OCI-LY7 (cell line): ENCODE measurements at regions not wholly inside any gene's neighbourhood (a gene's known extent, or its start where the extent isn't known, plus 50 kb on each side); places are given as distances from the start of the nearest gene placed in this dataset.

Experiments
- BruUV-seq: library from RNA; stranded (reverse); fragments of 400-500 nt; replicated peaks from 2 replicates; lab custom pipeline; 2021; lab: Mats Ljungman, UMichigan
- CTCF ChIA-PET: fragments of 300-600 bp; sonication (Branson Sonifier 250); formaldehyde crosslinking; loops from one replicate; lab custom pipeline; 2022; ENCODE audit warnings: antibody characterized with exemption; ENCODE audit not compliant: unreplicated experiment; lab: Charles Lee
- POLR2A ChIA-PET: fragments of 300-600 bp; sonication (Branson Sonifier 250); formaldehyde crosslinking; loops from one replicate; lab custom pipeline; 2022; ENCODE audit warnings: antibody characterized with exemption; lab: Charles Lee
- DNase-seq: peaks from one replicate; pipeline ENCODE4 v3.0.0-alpha.2; 2015; ENCODE audit warnings: low spot score
- H2AFZ ChIP-seq: fragments of 200-600 bp; sonication (generic), shearing (Covaris generic); 2 replicates; pipeline ENCODE4 v1.6.1; 2014; ENCODE audit warnings: mild to moderate bottlenecking, antibody characterized with exemption, low read length, moderate library complexity
- H3K27ac ChIP-seq: fragments of 200-600 bp; sonication (generic); 2 replicates; pipeline ENCODE4 v1.5.1; 2014; ENCODE audit warnings: mixed run types, low read depth, mild to moderate bottlenecking, moderate library complexity, low read length, inconsistent platforms; ENCODE audit not compliant: poor library complexity, severe bottlenecking
- H3K36me3 ChIP-seq: fragments of 200-600 bp; sonication (generic); 2 replicates; pipeline ENCODE4 v1.6.1; 2014; ENCODE audit warnings: mild to moderate bottlenecking, antibody characterized with exemption, low read length, moderate library complexity, mixed read lengths; ENCODE audit not compliant: insufficient read depth
- H3K4me1 ChIP-seq: fragments of 200-600 bp; sonication (generic); 2 replicates; pipeline ENCODE4 v1.5.1; 2014; ENCODE audit warnings: mild to moderate bottlenecking, low read length; ENCODE audit not compliant: insufficient read depth, poor library complexity, severe bottlenecking
- H3K4me2 ChIP-seq: fragments of 200-600 bp; sonication (generic); 2 replicates; pipeline ENCODE4 v1.6.1; 2014; ENCODE audit warnings: mild to moderate bottlenecking, low read length
- H3K4me3 ChIP-seq: fragments of 200-600 bp; sonication (generic); 2 replicates; pipeline ENCODE4 v1.5.1; 2014; ENCODE audit warnings: mild to moderate bottlenecking, low read depth, low read length; ENCODE audit not compliant: poor library complexity, severe bottlenecking
- H3K79me2 ChIP-seq: fragments of 200-600 bp; sonication (generic); 2 replicates; pipeline ENCODE4 v1.6.1; 2016; ENCODE audit warnings: low read depth, mild to moderate bottlenecking, low read length, moderate library complexity, mixed read lengths; ENCODE audit not compliant: insufficient read depth
- H3K9me2 ChIP-seq: fragments of 200-600 bp; sonication (generic); 2 replicates; pipeline ENCODE4 v1.6.1; 2016; ENCODE audit warnings: mild to moderate bottlenecking, low read length, mixed read lengths; ENCODE audit not compliant: insufficient read depth
- H3K9me3 ChIP-seq: fragments of 200-600 bp; sonication (generic); 2 replicates; pipeline ENCODE4 v1.6.1; 2014; ENCODE audit warnings: mild to moderate bottlenecking, mixed run types, low read length, mixed read lengths
- H4K20me1 ChIP-seq: fragments of 200-600 bp; sonication (generic); 2 replicates; pipeline ENCODE4 v1.6.1; 2014; ENCODE audit warnings: mild to moderate bottlenecking, antibody characterized with exemption, low read length, moderate library complexity, mixed read lengths; ENCODE audit not compliant: insufficient read depth
- CTCF ChIP-seq: fragments of 200-600 bp; sonication (generic); conservative IDR thresholded peaks from 2 replicates; pipeline ENCODE4 v1.5.1; 2014; ENCODE audit warnings: mild to moderate bottlenecking, antibody characterized with exemption, low read length, moderate library complexity, mixed read lengths
- EZH2phosphoT487 ChIP-seq: fragments of 200-600 bp; sonication (generic); IDR thresholded peaks from 2 replicates; pipeline ENCODE4 v1.6.1; 2018; ENCODE audit warnings: low read depth, borderline replicate concordance, mild to moderate bottlenecking, mixed run types, antibody characterized with exemption, low read length, moderate library complexity, mixed read lengths
- intact Hi-C: fragments of 100-400 bp; cut with micrococcal nuclease; formaldehyde crosslinking; loops from one replicate; pipeline ENCODE4 v1.10.0; 2022; ENCODE audit not compliant: unreplicated experiment

- H3K79me2 ChIP-seq: no peaks in the 10 kb centered on the region
These were observed 98.2 kb upstream of the CHD2 start for GRCh38 chr15:92801774-92802464.

GRCh38 chr15:92803536-92803851 lies 96.6 kb upstream of the CHD2 start:
- intact Hi-C loops: no loop called here
- no peak overlapping the region for H3K4me3 ChIP-seq
- H3K9me2 ChIP-seq: no peaks in the 10 kb centered on the region
- DNase-seq: no peak
- H2AFZ ChIP-seq: no peak overlapping the region
- peaks cover 9% of the 10 kb centered on the region; the same call in 1 of the 2 replicates for H3K79me2 ChIP-seq
- POLR2A ChIA-PET: interaction anchor here (0.7 to 1.3 kb wide), 2 partner anchors 77 to 117 kb away, joined by 3 read pairs; no protein-coding TSS in a partner anchor
- no peaks in the 10 kb centered on the region for H4K20me1 ChIP-seq
- TF ChIP-seq CTCF: no peak
- no peaks in the 10 kb centered on the region for H3K9me3 ChIP-seq
- peaks cover 29% of the 10 kb centered on the region for H3K4me1 ChIP-seq
- BruUV-seq: no TSS peak
- no peak overlapping the region for H3K4me2 ChIP-seq
- H3K36me3 ChIP-seq: no peaks in the 10 kb centered on the region
- H3K27ac ChIP-seq: no peak overlapping the region
- CTCF ChIA-PET: no interaction called here

More at GRCh38 chr15:92801774-92802464, 98.2 kb upstream of the CHD2 start:
- CTCF ChIA-PET: no interaction called here
- Histone ChIP-seq H3K4me1 (peaks cover 28% of the 10 kb centered on the region), H3K9me3 (no peaks in the 10 kb centered on the region), H4K20me1 (no peaks in the 10 kb centered on the region), H3K4me3 (no peak overlapping the region), H3K36me3 (no peaks in the 10 kb centered on the region), H3K9me2 (no peaks in the 10 kb centered on the region), H3K4me2 (no peak overlapping the region), H3K27ac (no peak overlapping the region), H2AFZ (no peak overlapping the region)
- TF ChIP-seq EZH2phosphoT487: no peak
- TF ChIP-seq CTCF: no peak
- intact Hi-C loops: no loop called here
- POLR2A ChIA-PET: interaction anchor here (0.6 to 1.3 kb wide), 8 partner anchors 13 to 978 kb away, joined by 3 to 5 read pairs (median 3); no protein-coding TSS in a partner anchor
- no peak for DNase-seq
- BruUV-seq: no TSS peak
